ENCODE measurements at regions not wholly inside any gene's neighbourhood (a gene's known extent, or its start where the extent isn't known, plus 50 kb on each side); places are given as distances from the start of the nearest gene placed in this dataset.
"Not testable (repeated sequence)": the region's sequence is repeated elsewhere in the genome, so short reads cannot be mapped to it uniquely, and the experiment has no call there.

- Histone ChIP-seq H3K27ac (ENCODE audit: low read depth in 2 of 2, low read length in 2 of 2) (no peak overlapping the region), H3K4me3 (ENCODE audit: low read length in 3 of 3) (no peak overlapping the region), H3K9ac (ENCODE audit: low read length in 3 of 3) (no peak overlapping the region), H3K36me3 (ENCODE audit: control insufficient read depth in 2 of 3, insufficient read depth in 3 of 3, low read length in 3 of 3) (no peaks in the 10 kb centered on the region), H3K4me1 (ENCODE audit: control insufficient read depth in 2 of 3, insufficient read depth in 2 of 3, low read depth in 1 of 3, low read length in 3 of 3) (no peaks in the 10 kb centered on the region), H3K27me3 (ENCODE audit: control insufficient read depth, insufficient read depth, low read length) (no peaks in the 10 kb centered on the region), H3K9me3 (ENCODE audit: control insufficient read depth in 2 of 3, insufficient read depth in 1 of 3, low read length in 3 of 3) (no peaks in the 10 kb centered on the region)
- DNase-seq (peak in 1 of 5 donors; percentile 15), FAIRE-seq (no peak)
- TF ChIP-seq CTCF (IDR thresholded peaks at IDR 0.05; ENCODE audit: borderline replicate concordance, extremely low read depth, insufficient read depth): no peak
- intact Hi-C loops (cut with DNase I): no loop called here
These were observed 93.9 kb upstream of the TARDBP start for GRCh38 chr1:10918531-10918930.

DNA sequence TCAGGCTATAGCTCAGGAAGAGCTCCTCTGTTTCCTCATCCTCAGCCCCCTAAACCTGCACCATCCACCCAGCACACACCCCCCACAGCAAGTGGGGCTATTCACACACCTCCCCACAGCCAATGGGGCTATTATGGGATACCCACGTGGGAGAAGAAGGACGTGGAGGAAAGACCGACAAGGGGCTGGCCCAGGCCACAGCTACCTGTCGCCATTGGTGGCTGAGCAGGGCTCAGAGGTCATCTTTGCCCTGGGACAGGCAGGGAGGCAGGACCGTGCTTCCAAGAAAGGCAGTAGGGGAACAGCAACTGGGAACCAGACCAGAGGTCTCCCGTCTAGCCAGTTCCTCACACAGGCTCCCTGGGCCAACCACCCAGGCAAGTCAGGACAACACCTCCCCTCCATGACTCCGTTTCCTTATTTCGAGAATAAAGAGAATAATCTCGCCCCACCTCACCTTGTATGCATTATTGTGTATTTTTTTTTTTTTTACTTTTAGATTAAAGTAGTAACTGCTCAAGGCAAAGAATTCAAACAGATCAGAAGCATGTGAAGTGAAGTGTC, 92.3 kb upstream of the TARDBP start:
- no peak for TF ChIP-seq CTCF (IDR thresholded peaks at IDR 0.05; ENCODE audit: borderline replicate concordance, extremely low read depth, insufficient read depth)
- Histone ChIP-seq H3K27ac (ENCODE audit: low read depth in 2 of 2, low read length in 2 of 2) (no peak overlapping the region), H3K27me3 (ENCODE audit: control insufficient read depth, insufficient read depth, low read length) (no peaks in the 10 kb centered on the region), H3K9ac (ENCODE audit: low read length in 3 of 3) (no peak overlapping the region), H3K4me3 (ENCODE audit: low read length in 3 of 3) (no peak overlapping the region), H3K36me3 (ENCODE audit: control insufficient read depth in 2 of 3, insufficient read depth in 3 of 3, low read length in 3 of 3) (no peaks in the 10 kb centered on the region), H3K4me1 (ENCODE audit: control insufficient read depth in 2 of 3, insufficient read depth in 2 of 3, low read depth in 1 of 3, low read length in 3 of 3) (no peaks in the 10 kb centered on the region), H3K9me3 (ENCODE audit: control insufficient read depth in 2 of 3, insufficient read depth in 1 of 3, low read length in 3 of 3) (no peaks in the 10 kb centered on the region)
- DNase-seq (no peak), FAIRE-seq (no peak)
- intact Hi-C loops (cut with DNase I): no loop called here

DNA sequence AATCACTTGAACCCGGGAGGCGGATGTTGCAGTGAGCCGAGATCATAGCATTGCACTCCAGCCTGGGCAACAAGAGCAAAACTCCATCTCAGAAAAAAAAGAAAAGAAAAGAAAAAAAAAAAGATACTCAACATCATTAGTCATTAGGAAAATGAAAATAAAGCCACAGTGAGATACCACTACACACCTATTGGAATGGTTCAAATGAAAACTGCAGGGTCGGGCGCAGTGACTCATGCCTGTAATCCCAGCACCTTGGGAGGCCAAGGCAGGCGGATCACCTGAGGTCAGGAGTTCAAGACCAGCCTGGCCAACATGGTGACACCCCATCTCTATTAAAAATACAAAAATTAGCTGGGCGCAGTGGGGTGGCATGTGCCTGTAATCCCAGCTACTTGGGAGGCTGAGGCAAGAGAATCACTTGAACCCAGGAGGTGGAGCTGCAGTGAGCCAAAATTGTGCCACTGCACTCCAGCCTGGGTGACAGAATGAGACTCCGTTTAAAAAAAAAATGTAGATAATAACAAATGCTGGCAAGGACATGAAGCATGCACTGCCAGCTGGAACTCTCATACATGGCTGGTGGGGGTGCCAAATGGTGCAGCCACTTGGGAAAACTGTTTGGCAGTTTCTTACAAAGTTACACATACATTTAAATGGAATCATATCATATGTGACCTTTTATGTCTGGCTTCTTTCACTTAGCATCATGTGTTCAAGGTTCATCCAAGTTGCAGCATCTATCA, 90.0 kb upstream of the TARDBP start:
- H3K4me3 ChIP-seq (ENCODE audit: low read length in 3 of 3); DNase-seq; intact Hi-C loops (cut with DNase I); H3K9ac ChIP-seq (ENCODE audit: low read length in 3 of 3); H3K9me3 ChIP-seq (ENCODE audit: control insufficient read depth in 2 of 3, insufficient read depth in 1 of 3, low read length in 3 of 3); FAIRE-seq; H3K27me3 ChIP-seq (ENCODE audit: control insufficient read depth, insufficient read depth, low read length); H3K36me3 ChIP-seq (ENCODE audit: control insufficient read depth in 2 of 3, insufficient read depth in 3 of 3, low read length in 3 of 3); H3K4me1 ChIP-seq (ENCODE audit: control insufficient read depth in 2 of 3, insufficient read depth in 2 of 3, low read depth in 1 of 3, low read length in 3 of 3); H3K27ac ChIP-seq (ENCODE audit: low read depth in 2 of 2, low read length in 2 of 2): not testable (repeated sequence)

- Histone ChIP-seq H3K27ac (ENCODE audit: low read depth in 2 of 2, low read length in 2 of 2) (no peak overlapping the region), H3K9ac (ENCODE audit: low read length in 3 of 3) (no peak overlapping the region), H3K4me3 (ENCODE audit: low read length in 3 of 3) (no peak overlapping the region), H3K27me3 (ENCODE audit: control insufficient read depth, insufficient read depth, low read length) (no peaks in the 10 kb centered on the region), H3K9me3 (ENCODE audit: control insufficient read depth in 2 of 3, insufficient read depth in 1 of 3, low read length in 3 of 3) (peaks cover 0 to 5% (median 2%) of the 10 kb centered on the region in 3 donors), H3K36me3 (ENCODE audit: control insufficient read depth in 2 of 3, insufficient read depth in 3 of 3, low read length in 3 of 3) (no peaks in the 10 kb centered on the region), H3K4me1 (ENCODE audit: control insufficient read depth in 2 of 3, insufficient read depth in 2 of 3, low read depth in 1 of 3, low read length in 3 of 3) (no peaks in the 10 kb centered on the region)
- FAIRE-seq (no peak), DNase-seq (no peak)
- TF ChIP-seq CTCF (IDR thresholded peaks at IDR 0.05; ENCODE audit: borderline replicate concordance, extremely low read depth, insufficient read depth): no peak
- intact Hi-C loops (cut with DNase I): no loop called here
These were observed 88.4 kb upstream of the TARDBP start for GRCh38 chr1:10924030-10924429.
